ENCODE measurements at regions not wholly inside any gene's neighbourhood (a gene's known extent, or its start where the extent isn't known, plus 50 kb on each side); places are given as distances from the start of the nearest gene placed in this dataset.
"Not testable (repeated sequence)": the region's sequence is repeated elsewhere in the genome, so short reads cannot be mapped to it uniquely, and the experiment has no call there.

DNA sequence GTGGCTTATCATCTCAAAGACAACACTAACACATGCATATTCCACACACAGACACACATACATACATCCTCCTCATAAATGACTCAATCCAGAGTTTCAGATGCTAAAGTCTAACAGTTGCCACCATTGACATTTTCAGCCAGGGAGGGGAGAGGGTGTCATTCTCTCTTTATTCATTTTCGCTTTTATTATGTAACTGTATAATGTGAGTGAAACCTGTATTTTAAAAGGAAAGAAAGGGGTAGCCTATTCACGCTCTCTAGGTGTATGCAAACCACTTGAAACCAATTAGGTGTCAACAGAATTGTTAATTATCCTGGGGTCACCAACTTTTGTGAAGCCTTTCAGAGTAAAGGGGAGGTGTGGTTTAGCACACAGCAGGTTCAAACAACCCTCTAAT is 1282.9 kb downstream of the ROBO2 start:
- no peak for DNase-seq (ENCODE audit: low spot score in 2 of 2)
- no peak overlapping the region for H3K4me3 ChIP-seq
- no peaks in the 10 kb centered on the region for H3K27me3 ChIP-seq
- no peaks in the 10 kb centered on the region for H3K36me3 ChIP-seq
- no peak overlapping the region for H3K27ac ChIP-seq
- TF ChIP-seq, protein P1, sequence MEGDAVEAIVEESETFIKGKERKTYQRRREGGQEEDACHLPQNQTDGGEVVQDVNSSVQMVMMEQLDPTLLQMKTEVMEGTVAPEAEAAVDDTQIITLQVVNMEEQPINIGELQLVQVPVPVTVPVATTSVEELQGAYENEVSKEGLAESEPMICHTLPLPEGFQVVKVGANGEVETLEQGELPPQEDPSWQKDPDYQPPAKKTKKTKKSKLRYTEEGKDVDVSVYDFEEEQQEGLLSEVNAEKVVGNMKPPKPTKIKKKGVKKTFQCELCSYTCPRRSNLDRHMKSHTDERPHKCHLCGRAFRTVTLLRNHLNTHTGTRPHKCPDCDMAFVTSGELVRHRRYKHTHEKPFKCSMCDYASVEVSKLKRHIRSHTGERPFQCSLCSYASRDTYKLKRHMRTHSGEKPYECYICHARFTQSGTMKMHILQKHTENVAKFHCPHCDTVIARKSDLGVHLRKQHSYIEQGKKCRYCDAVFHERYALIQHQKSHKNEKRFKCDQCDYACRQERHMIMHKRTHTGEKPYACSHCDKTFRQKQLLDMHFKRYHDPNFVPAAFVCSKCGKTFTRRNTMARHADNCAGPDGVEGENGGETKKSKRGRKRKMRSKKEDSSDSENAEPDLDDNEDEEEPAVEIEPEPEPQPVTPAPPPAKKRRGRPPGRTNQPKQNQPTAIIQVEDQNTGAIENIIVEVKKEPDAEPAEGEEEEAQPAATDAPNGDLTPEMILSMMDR (IDR thresholded peaks at IDR 0.05) = no peak
- no peaks in the 10 kb centered on the region for H3K4me1 ChIP-seq
- no peaks in the 10 kb centered on the region for H3K9me3 ChIP-seq
- intact Hi-C loops (cut with DNase I) = no loop called here

DNA sequence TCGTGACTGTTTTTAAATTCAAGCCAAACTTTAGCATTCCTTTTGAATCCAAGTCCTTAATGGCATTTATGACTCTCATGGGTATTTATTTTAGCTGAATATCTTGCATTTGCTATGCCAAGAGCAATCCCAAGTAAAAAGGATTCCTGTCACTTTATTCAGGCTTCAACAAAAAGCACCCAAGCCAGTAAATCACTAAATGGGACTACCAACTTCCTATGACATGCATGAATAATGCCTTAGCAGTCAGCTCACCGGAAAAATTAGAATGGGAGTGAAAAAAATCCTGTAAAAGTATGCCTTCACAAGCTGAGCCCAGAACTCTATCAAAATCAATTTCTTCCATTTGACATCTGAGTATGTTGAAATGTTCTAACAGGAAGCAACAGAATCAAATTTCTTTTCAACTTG is 1297.9 kb downstream of the ROBO2 start:
- no peak overlapping the region for H3K4me3 ChIP-seq
- TF ChIP-seq, protein P1 (IDR thresholded peaks at IDR 0.05) = no peak
- no peaks in the 10 kb centered on the region for H3K36me3 ChIP-seq
- no peak overlapping the region for H3K27ac ChIP-seq
- no peaks in the 10 kb centered on the region for H3K4me1 ChIP-seq
- no peaks in the 10 kb centered on the region for H3K9me3 ChIP-seq
- H3K27me3 ChIP-seq = no peaks in the 10 kb centered on the region
- intact Hi-C loops (cut with DNase I) = no loop called here
- no peak for DNase-seq (ENCODE audit: low spot score in 2 of 2)

DNA sequence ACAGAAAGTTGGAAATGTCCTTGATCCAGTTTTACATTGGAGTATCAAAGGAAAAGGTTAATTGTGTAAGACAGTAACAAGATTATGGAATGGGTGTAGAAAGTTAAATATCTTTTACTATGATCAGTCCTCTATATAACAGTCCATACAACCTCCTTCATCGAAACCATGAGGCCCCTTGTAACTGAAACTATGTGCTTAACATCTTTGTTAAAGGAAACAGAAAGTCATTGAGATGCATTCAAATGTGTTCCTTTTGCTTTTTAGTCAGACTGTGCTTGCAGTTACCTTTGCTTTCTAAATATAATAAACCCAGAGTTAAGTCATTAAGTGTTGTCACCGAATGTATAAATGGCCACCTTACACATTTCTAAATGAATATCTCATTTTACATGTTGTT is 1298.5 kb downstream of the ROBO2 start:
- Histone ChIP-seq H3K4me1 (no peaks in the 10 kb centered on the region), H3K27me3 (no peaks in the 10 kb centered on the region), H3K9me3 (no peaks in the 10 kb centered on the region), H3K27ac (no peak overlapping the region), H3K36me3 (no peaks in the 10 kb centered on the region), H3K4me3 (no peak overlapping the region)
- DNase-seq (ENCODE audit: low spot score in 2 of 2) = no peak
- TF ChIP-seq, protein P1 (IDR thresholded peaks at IDR 0.05) = no peak
- intact Hi-C loops (cut with DNase I) = no loop called here

DNA sequence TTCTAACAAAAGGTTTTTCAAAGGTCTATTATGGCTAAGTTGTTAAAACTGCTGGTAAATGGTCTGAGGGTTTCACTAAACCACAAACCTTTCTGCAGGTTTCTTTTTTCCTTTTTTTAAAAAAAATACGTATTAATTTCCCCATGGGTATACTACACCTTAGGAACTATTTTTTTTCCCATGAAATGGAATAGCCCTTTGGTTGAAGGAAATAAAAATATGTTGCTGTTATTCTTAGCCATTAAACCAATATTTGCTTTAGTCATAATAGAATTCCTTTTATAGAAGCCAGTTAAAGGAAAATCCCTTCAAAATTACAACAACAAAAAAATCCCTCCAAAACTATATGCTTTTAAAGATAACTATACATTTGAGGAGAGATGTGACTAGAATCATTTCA is 1303.3 kb downstream of the ROBO2 start:
- Histone ChIP-seq H3K9me3 (no peaks in the 10 kb centered on the region), H3K4me3 (no peak overlapping the region), H3K36me3 (no peaks in the 10 kb centered on the region), H3K27ac (no peak overlapping the region), H3K27me3 (no peaks in the 10 kb centered on the region), H3K4me1 (no peaks in the 10 kb centered on the region)
- no peak for DNase-seq (ENCODE audit: low spot score in 2 of 2)
- intact Hi-C loops (cut with DNase I) = no loop called here
- TF ChIP-seq, protein P1 (IDR thresholded peaks at IDR 0.05) = no peak

DNA sequence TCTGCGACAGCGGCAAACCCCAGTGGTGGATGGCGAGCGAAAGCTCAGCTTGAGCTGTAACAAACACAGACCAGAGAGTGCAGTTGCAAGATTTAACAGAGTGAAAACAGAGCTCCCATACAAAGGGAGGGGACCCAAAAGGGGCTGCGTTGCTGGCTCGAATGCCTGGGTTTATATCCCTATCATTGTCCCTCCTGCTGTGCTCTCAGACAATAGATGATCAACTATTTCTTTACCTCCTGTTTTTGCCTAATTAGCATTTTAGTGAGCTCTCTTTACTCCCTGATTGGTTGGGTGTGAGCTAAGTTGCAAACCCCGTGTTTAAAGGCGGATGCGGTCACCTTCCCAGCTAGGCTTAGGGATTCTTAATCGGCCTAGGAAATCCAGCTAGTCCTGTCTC is 1304.4 kb downstream of the ROBO2 start:
- intact Hi-C loops (cut with DNase I); H3K4me1 ChIP-seq; H3K27me3 ChIP-seq; DNase-seq (ENCODE audit: low spot score in 2 of 2); H3K9me3 ChIP-seq; H3K27ac ChIP-seq; H3K36me3 ChIP-seq; H3K4me3 ChIP-seq: not testable (repeated sequence)

DNA sequence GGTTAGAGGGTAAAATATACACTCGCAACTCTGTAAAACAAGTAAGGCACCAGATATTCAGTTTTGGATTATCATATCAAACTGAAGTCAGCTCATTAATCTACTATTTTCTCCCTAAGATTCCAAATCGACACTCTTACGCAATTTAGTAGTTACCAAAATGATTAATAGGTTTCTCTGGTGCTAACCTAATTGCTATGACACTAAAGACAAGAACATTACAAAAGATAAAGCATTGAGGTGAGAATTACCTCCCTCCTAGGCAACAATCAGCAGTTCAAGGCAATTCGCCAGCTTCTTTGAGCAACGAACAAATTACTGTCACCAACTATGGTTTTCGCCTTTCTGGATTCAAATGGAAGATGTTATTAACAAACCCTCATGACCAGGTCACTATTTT is 1305.0 kb downstream of the ROBO2 start:
- Histone ChIP-seq H3K4me1 (no peaks in the 10 kb centered on the region), H3K36me3 (no peaks in the 10 kb centered on the region), H3K9me3 (no peaks in the 10 kb centered on the region), H3K27ac (no peak overlapping the region), H3K4me3 (no peak overlapping the region), H3K27me3 (no peaks in the 10 kb centered on the region)
- TF ChIP-seq, protein P1 (IDR thresholded peaks at IDR 0.05) = no peak
- no peak for DNase-seq (ENCODE audit: low spot score in 2 of 2)
- intact Hi-C loops (cut with DNase I) = no loop called here
